ENCODE measurements at regions not wholly inside any gene's neighbourhood (a gene's known extent, or its start where the extent isn't known, plus 50 kb on each side); places are given as distances from the start of the nearest gene placed in this dataset.

DNA sequence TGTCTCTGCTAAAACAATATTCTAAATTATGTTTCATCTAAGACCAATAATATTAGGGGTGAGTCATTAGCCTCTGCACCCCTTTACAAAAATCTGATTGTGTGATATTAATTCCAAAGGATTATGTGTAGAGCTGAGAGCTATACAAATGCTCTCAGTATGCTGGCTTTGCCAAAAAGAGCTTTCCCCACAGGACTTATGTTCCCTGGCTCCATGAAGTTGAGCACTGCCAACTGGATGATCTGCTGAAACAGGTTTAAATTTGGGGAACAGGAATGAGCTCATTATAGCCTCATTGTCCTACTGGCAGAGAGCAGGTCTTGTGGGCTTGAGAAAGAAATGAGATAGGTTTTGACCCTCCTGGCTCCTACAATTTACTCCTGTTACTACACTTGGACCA is 347.8 kb upstream of the LMCD1 start:
- Histone ChIP-seq H3K4me2 (no peak overlapping the region), H3K9ac (no peak overlapping the region), H2AFZ (ENCODE audit: low read depth) (no peak overlapping the region), H3K27ac (no peak overlapping the region), H4K20me1 (ENCODE audit: insufficient read depth) (no peaks in the 10 kb centered on the region), H3K27me3 (ENCODE audit: insufficient read depth, low read depth) (no peaks in the 10 kb centered on the region), H3K36me3 (ENCODE audit: insufficient read depth) (no peaks in the 10 kb centered on the region), H3K79me2 (ENCODE audit: insufficient read depth, low read depth) (no peaks in the 10 kb centered on the region), H3K4me3 (IDR thresholded peaks at IDR 0.05; ENCODE audit: insufficient read depth, low read depth, low read length) (no peak overlapping the region), H3K4me1 (ENCODE audit: low read depth, poor library complexity, severe bottlenecking) (no peaks in the 10 kb centered on the region)
- TF ChIP-seq, protein P1, sequence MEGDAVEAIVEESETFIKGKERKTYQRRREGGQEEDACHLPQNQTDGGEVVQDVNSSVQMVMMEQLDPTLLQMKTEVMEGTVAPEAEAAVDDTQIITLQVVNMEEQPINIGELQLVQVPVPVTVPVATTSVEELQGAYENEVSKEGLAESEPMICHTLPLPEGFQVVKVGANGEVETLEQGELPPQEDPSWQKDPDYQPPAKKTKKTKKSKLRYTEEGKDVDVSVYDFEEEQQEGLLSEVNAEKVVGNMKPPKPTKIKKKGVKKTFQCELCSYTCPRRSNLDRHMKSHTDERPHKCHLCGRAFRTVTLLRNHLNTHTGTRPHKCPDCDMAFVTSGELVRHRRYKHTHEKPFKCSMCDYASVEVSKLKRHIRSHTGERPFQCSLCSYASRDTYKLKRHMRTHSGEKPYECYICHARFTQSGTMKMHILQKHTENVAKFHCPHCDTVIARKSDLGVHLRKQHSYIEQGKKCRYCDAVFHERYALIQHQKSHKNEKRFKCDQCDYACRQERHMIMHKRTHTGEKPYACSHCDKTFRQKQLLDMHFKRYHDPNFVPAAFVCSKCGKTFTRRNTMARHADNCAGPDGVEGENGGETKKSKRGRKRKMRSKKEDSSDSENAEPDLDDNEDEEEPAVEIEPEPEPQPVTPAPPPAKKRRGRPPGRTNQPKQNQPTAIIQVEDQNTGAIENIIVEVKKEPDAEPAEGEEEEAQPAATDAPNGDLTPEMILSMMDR (conservative IDR thresholded peaks at IDR 0.05; ENCODE audit: low read depth, low read length): no peak

- Histone ChIP-seq H3K79me2 (ENCODE audit: insufficient read depth, low read depth) (no peaks in the 10 kb centered on the region), H3K4me3 (IDR thresholded peaks at IDR 0.05; ENCODE audit: insufficient read depth, low read depth, low read length) (no peak overlapping the region), H3K36me3 (ENCODE audit: insufficient read depth) (no peaks in the 10 kb centered on the region), H3K27me3 (ENCODE audit: insufficient read depth, low read depth) (no peaks in the 10 kb centered on the region), H3K4me1 (ENCODE audit: low read depth, poor library complexity, severe bottlenecking) (no peaks in the 10 kb centered on the region), H3K27ac (no peak overlapping the region), H3K4me2 (no peak overlapping the region), H2AFZ (ENCODE audit: low read depth) (no peak overlapping the region), H4K20me1 (ENCODE audit: insufficient read depth) (no peaks in the 10 kb centered on the region), H3K9ac (no peak overlapping the region)
- TF ChIP-seq, protein P1 (conservative IDR thresholded peaks at IDR 0.05; ENCODE audit: low read depth, low read length): no peak
Measured at GRCh38 chr3:8154617-8155016, 347.0 kb upstream of the LMCD1 start.

DNA sequence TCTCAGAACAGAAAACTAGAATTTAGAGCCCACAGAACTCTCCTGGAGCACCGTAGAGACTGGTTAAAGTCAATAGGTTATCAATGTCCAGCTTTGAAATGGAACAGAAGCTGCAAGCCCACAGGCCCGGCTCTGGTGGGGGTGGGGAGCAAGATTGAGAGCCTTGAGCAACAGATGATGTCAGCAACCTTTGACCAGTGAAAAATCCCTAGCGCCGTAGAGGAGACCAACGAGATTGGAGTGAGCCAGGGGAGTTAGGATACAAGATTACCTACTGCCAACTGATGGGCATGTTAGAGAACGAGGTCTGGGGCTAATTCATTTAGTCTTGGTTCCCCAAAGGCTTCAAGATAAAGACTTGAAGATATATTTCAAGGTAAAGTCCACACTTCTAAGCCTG is 345.5 kb upstream of the LMCD1 start:
- no peak overlapping the region for H2AFZ ChIP-seq (ENCODE audit: low read depth)
- H3K36me3 ChIP-seq (ENCODE audit: insufficient read depth): no peaks in the 10 kb centered on the region
- no peaks in the 10 kb centered on the region for H3K27me3 ChIP-seq (ENCODE audit: insufficient read depth, low read depth)
- no peak overlapping the region for H3K4me2 ChIP-seq
- H4K20me1 ChIP-seq (ENCODE audit: insufficient read depth): no peaks in the 10 kb centered on the region
- H3K4me1 ChIP-seq (ENCODE audit: low read depth, poor library complexity, severe bottlenecking): no peaks in the 10 kb centered on the region
- H3K79me2 ChIP-seq (ENCODE audit: insufficient read depth, low read depth): no peaks in the 10 kb centered on the region
- H3K4me3 ChIP-seq (IDR thresholded peaks at IDR 0.05; ENCODE audit: insufficient read depth, low read depth, low read length): no peak overlapping the region
- H3K9ac ChIP-seq: no peak overlapping the region
- TF ChIP-seq, protein P1 (conservative IDR thresholded peaks at IDR 0.05; ENCODE audit: low read depth, low read length): no peak
- no peak overlapping the region for H3K27ac ChIP-seq

GRCh38 chr3:8156831-8157230 is 344.8 kb upstream of the LMCD1 start:
- H3K4me1 ChIP-seq (ENCODE audit: low read depth, poor library complexity, severe bottlenecking): no peaks in the 10 kb centered on the region

More at GRCh38 chr3:8156831-8157230, 344.8 kb upstream of the LMCD1 start:
- Histone ChIP-seq H3K4me3 (IDR thresholded peaks at IDR 0.05; ENCODE audit: insufficient read depth, low read depth, low read length) (no peak overlapping the region), H3K36me3 (ENCODE audit: insufficient read depth) (no peaks in the 10 kb centered on the region), H3K27me3 (ENCODE audit: insufficient read depth, low read depth) (no peaks in the 10 kb centered on the region), H2AFZ (ENCODE audit: low read depth) (no peak overlapping the region), H3K4me2 (no peak overlapping the region), H3K27ac (no peak overlapping the region), H4K20me1 (ENCODE audit: insufficient read depth) (no peaks in the 10 kb centered on the region), H3K9ac (no peak overlapping the region), H3K79me2 (ENCODE audit: insufficient read depth, low read depth) (no peaks in the 10 kb centered on the region)
- TF ChIP-seq, protein P1 (conservative IDR thresholded peaks at IDR 0.05; ENCODE audit: low read depth, low read length): no peak

Measured in KMS-11 (cell line).